Spleen (tissue), 11 donors: ENCODE measurements at regions not wholly inside any gene's neighbourhood (a gene's known extent, or its start where the extent isn't known, plus 50 kb on each side); places are given as distances from the start of the nearest gene placed in this dataset.

Experiments
- DNase-seq: peaks from one replicate; pipeline ENCODE4 v3.0.0-alpha.2; 2020
- H3K27ac ChIP-seq, 8 donors: fragments of 200-600 bp; sonication (generic) in 7 of 8; 1 replicate in 4 of 8; 2 replicates in 4 of 8; pipeline versions ENCODE4 v1.5.0 to v1.8.0; 2016 to 2021; ENCODE audit warnings: inconsistent platforms in 4 of 8, mild to moderate bottlenecking in 4 of 8, moderate library complexity in 1 of 8
- H3K27me3 ChIP-seq, 7 donors: fragments of 200-600 bp; sonication (generic) in 6 of 7; replicated peaks in 1 of 7; 1 replicate in 4 of 7; 2 replicates in 3 of 7; pipeline versions ENCODE4 v1.5.0 to v1.8.0; 2016 to 2021; ENCODE audit warnings: inconsistent platforms in 3 of 7, mild to moderate bottlenecking in 1 of 7
- H3K36me3 ChIP-seq, 6 donors: fragments of 200-600 bp; sonication (generic) in 5 of 6; 1 replicate in 4 of 6; 2 replicates in 2 of 6; pipeline versions ENCODE4 v1.5.0 to v1.8.0; 2016 to 2021; ENCODE audit warnings: inconsistent platforms in 2 of 6
- H3K4me1 ChIP-seq, 6 donors: fragments of 200-600 bp; sonication (generic) in 5 of 6; 1 replicate in 3 of 6; 2 replicates in 3 of 6; pipeline versions ENCODE4 v1.5.0 to v1.8.0; 2016 to 2021; ENCODE audit warnings: inconsistent platforms in 3 of 6
- H3K4me3 ChIP-seq, 8 donors: fragments of 200-600 bp; sonication (generic) in 7 of 8; 1 replicate in 4 of 8; 2 replicates in 4 of 8; pipeline versions ENCODE4 v1.5.0 to v1.8.0; 2016 to 2021; ENCODE audit warnings: inconsistent platforms in 4 of 8, mild to moderate bottlenecking in 4 of 8, moderate library complexity in 2 of 8
- H3K9me3 ChIP-seq, 8 donors: fragments of 200-600 bp; sonication (generic) in 7 of 8; 1 replicate in 4 of 8; 2 replicates in 4 of 8; pipeline versions ENCODE4 v1.5.0 to v1.8.0; 2016 to 2021; ENCODE audit warnings: inconsistent platforms in 4 of 8
- CTCF ChIP-seq, 11 experiments: fragments of 200-600 bp in 7 of 11; fragments of 450-650 bp in 4 of 11; sonication (generic) in 4 of 11; IDR thresholded peaks in 8 of 11; conservative IDR thresholded peaks in 3 of 11; 1 replicate in 7 of 11; 2 replicates in 4 of 11; pipeline versions ENCODE4 v1.4.0 to v1.8.0; 2016 to 2021; ENCODE audit warnings: antibody characterized with exemption in 11 of 11, inconsistent platforms in 4 of 11, mild to moderate bottlenecking in 1 of 11
- POLR2A ChIP-seq, 3 donors: fragments of 450-650 bp; IDR thresholded peaks; one replicate each; pipeline ENCODE4 v1.5.1; 2017; ENCODE audit warnings: antibody characterized with exemption in 3 of 3, mild to moderate bottlenecking in 1 of 3
- POLR2AphosphoS5 ChIP-seq, 3 donors: sonication (generic); formaldehyde crosslinking; IDR thresholded peaks; one replicate each; pipeline ENCODE4 v1.5.1; 2017; ENCODE audit warnings: antibody characterized with exemption in 3 of 3
- WGBS, 5 donors: extraction: QIAGEN DNeasy Blood & Tissue Kit in 3 of 5; methylation state at CpG; one replicate each; pipeline versions ENCODE4 v1.1.5 to v1.1.7; 2013 to 2018; 5-methylcytosine and 5-hydroxymethylcytosine counted together
- intact Hi-C: fragments of 100-400 bp; cut with DNase I; formaldehyde crosslinking; loops from one replicate; pipeline ENCODE4 v1.15.0; 2023; ENCODE audit warnings: low total_unique reads
- donor health status: healthy with polysubstance abuse.
- donor health status: DM: no; HTN: no; CAD: no; lungs with moderate emphysema.
- donor health status: DM: no; HTN: no; CAD: no.
- donor health status: Bipolar disorder and iron deficiency.
- donor health status: healthy.
- donor health status: DM: no; HTN: no; CAD: no.
- donor health status: DM: yes; HTN: yes; CAD: no.

GRCh38 chr12:45621703-45622102 is 107.8 kb upstream of the ARID2 start:
- Histone ChIP-seq H3K4me3 (no peak overlapping the region), H3K4me1 (peaks cover 0 to 6% (median 0%) of the 10 kb centered on the region in 6 donors), H3K27me3 (no peaks in the 10 kb centered on the region), H3K27ac (no peak overlapping the region), H3K9me3 (no peaks in the 10 kb centered on the region), H3K36me3 (no peaks in the 10 kb centered on the region)
- WGBS, 5 donors: 87 to 93% (median 88%) methylated on average over 1 of the region's 1 CpG
- no peak for TF ChIP-seq POLR2A (IDR thresholded peaks at IDR 0.05)
- TF ChIP-seq POLR2AphosphoS5 (IDR thresholded peaks at IDR 0.05): no peak
- TF ChIP-seq CTCF (IDR thresholded peaks at IDR 0.05 in 8 of 11, conservative IDR thresholded peaks at IDR 0.05 in 3 of 11): no peak
- intact Hi-C loops: no loop called here
- DNase-seq: no peak

- intact Hi-C loops: no loop called here
- H3K27ac ChIP-seq: peak overlapping the region in 1 of 8 donors; percentile 7
- H3K27me3 ChIP-seq: no peaks in the 10 kb centered on the region
- no peak for DNase-seq
- no peak overlapping the region for H3K4me3 ChIP-seq
- H3K9me3 ChIP-seq: no peaks in the 10 kb centered on the region
- TF ChIP-seq POLR2A (IDR thresholded peaks at IDR 0.05): no peak
- no peak for TF ChIP-seq POLR2AphosphoS5 (IDR thresholded peaks at IDR 0.05)
- no peak for TF ChIP-seq CTCF (IDR thresholded peaks at IDR 0.05 in 8 of 11, conservative IDR thresholded peaks at IDR 0.05 in 3 of 11)
- no peaks in the 10 kb centered on the region for H3K36me3 ChIP-seq
- 76 to 88% (median 79%) methylated on average over 3 of the region's 3 CpGs for WGBS, 5 donors
- peaks cover 0 to 6% (median 0%) of the 10 kb centered on the region in 6 donors for H3K4me1 ChIP-seq
Measured at GRCh38 chr12:45622210-45622937, 107.1 kb upstream of the ARID2 start.

- Histone ChIP-seq H3K27me3 (no peaks in the 10 kb centered on the region), H3K36me3 (no peaks in the 10 kb centered on the region), H3K4me3 (no peak overlapping the region), H3K27ac (no peak overlapping the region), H3K4me1 (peaks cover 0 to 6% (median 0%) of the 10 kb centered on the region in 6 donors), H3K9me3 (no peaks in the 10 kb centered on the region)
- TF ChIP-seq CTCF (IDR thresholded peaks at IDR 0.05 in 8 of 11, conservative IDR thresholded peaks at IDR 0.05 in 3 of 11) (no peak), POLR2AphosphoS5 (IDR thresholded peaks at IDR 0.05) (no peak), POLR2A (IDR thresholded peaks at IDR 0.05) (no peak)
- intact Hi-C loops: no loop called here
- no peak for DNase-seq
- 80 to 86% (median 84%) methylated on average over 5 of the region's 5 CpGs for WGBS, 5 donors
Measured at GRCh38 chr12:45623221-45623620, 106.3 kb upstream of the ARID2 start.

GRCh38 chr12:45623940-45624339 is 105.6 kb upstream of the ARID2 start:
- Histone ChIP-seq H3K4me1 (peaks cover 0 to 6% (median 0%) of the 10 kb centered on the region in 6 donors), H3K4me3 (no peak overlapping the region), H3K27ac (no peak overlapping the region), H3K9me3 (no peaks in the 10 kb centered on the region), H3K27me3 (no peaks in the 10 kb centered on the region), H3K36me3 (no peaks in the 10 kb centered on the region)
- intact Hi-C loops: no loop called here
- DNase-seq: no peak
- 64 to 84% (median 81%) methylated on average over 2 of the region's 2 CpGs for WGBS, 5 donors
- TF ChIP-seq POLR2A (IDR thresholded peaks at IDR 0.05) (no peak), POLR2AphosphoS5 (IDR thresholded peaks at IDR 0.05) (no peak), CTCF (IDR thresholded peaks at IDR 0.05 in 8 of 11, conservative IDR thresholded peaks at IDR 0.05 in 3 of 11) (no peak)
